GM21825 (cell line): ENCODE measurements at regions not wholly inside any gene's neighbourhood (a gene's known extent, or its start where the extent isn't known, plus 50 kb on each side); places are given as distances from the start of the nearest gene placed in this dataset.

Experiments used
- ATAC-seq: cut with Tn5 transposase; IDR thresholded peaks from one replicate; pipeline ENCODE4 v1.9.1; 2021; ENCODE audit warnings: mild to moderate bottlenecking, moderate library complexity; ENCODE audit not compliant: unreplicated experiment

GRCh38 chr4:156252358-156252921, 298.8 kb upstream of the CTSO start:
- ATAC-seq = no peak

DNA sequence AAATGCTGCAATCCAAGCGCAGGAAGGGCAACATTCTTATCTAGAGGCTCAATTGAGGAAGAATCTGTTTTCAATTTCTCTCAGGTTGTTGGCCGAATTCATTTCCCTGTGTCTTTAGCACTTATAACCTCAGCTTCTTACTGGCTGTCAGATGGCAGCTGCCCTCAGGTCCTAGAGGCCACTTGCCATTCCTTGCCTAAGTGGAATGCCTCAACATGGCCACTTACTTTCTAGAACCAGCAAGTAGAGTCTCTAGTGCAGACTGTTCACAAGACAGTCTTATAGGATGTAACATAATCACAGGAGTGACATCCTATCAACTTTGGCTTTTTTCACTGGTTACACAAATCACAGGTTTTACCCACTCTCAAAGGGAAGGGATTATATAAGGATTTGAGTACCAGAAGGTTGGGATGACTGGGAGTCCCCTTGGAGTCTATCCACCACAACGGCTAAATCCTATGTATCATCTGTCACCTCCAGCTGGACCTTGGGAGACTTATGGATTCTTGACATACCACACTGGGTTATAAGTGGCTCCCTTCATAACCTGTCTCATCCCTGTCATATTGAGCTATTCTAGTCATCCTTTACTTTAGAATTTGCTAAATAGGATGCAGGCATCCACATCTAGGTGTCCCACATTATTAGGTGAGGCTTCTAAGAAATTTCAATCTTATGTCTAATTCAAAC, 297.9 kb upstream of the CTSO start:
- ATAC-seq = no peak

DNA sequence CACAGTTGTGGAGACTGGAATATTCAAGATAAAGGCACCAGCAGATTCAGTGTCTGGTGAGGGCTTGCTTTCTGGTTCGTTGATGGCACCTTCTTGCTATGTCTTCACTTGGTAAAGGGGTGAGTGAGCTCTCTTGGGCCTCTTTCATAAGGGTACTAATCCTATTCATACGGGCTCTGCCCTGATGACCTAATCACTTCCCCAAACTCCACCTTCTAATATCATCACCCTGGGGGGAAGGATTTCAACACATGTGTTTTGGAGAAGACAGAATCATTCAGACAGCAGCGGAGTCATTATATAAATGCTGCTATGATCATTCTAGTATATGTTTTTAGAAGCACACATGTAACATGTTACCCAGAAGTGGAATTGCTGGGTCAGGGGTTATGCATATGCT, 295.3 kb upstream of the CTSO start:
- ATAC-seq = no peak

GRCh38 chr4:156247470-156247869, 293.8 kb upstream of the CTSO start:
- ATAC-seq = no peak

DNA sequence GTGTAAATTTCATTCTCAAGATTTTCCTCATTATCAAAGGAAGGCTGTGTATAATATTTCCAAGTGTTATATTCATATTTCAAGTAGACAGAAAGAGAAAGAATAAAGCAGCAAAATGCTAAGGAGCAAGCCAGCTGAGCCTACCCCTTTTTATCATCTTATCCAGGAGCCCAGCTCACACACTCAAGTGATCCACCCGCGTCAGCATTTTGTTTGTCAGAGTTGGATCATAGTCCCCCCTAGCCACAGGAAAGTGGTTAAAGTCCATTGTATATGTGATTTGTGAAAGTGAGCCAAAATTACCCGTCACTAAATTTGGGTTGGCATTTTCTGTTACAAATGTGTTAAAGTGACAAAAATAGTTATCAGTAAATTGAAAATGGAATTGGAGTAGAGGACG, 289.3 kb upstream of the CTSO start:
- no peak for ATAC-seq

- ATAC-seq = no peak
These were observed 288.7 kb upstream of the CTSO start for GRCh38 chr4:156242390-156242789.

GRCh38 chr4:156241896-156242295, 288.2 kb upstream of the CTSO start:
- ATAC-seq = no peak

DNA sequence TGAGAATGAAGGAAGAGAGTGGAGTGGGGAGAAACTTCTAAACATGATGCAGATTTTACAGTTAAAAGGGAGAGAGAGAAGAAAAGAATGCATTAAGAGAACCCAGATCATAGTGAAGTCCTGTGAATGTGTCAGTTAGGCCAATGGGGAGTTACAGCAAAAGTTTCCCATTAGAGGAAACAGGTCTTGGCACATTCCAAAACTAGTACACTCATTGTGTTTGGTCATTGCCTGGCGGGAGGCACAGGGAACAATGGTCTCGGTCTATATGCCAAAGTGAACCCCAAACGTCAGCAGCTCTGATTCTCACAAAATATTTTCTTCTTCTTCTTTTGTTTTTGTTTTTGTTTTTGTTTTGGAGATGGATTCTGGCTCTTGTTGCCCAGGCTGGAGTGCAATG, 284.5 kb upstream of the CTSO start:
- no peak for ATAC-seq

DNA sequence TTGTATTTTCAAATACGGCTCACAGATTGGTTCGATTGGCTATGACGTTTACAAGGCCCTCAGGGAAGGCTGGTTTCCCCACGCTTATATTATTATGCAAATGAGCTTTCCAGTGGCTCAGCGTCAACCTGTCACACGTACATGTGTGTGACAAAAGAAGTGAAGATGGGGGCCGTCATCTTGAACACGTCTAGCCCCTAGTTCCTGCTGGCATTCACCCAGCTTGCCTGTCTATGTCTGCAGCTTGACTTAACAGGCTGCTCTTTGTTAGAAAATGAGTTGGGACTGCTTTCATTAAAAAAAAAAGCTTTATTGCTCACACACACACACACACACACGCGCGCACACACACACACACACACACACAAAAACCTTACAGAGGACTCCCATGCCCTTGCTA, 283.6 kb upstream of the CTSO start:
- no peak for ATAC-seq

DNA sequence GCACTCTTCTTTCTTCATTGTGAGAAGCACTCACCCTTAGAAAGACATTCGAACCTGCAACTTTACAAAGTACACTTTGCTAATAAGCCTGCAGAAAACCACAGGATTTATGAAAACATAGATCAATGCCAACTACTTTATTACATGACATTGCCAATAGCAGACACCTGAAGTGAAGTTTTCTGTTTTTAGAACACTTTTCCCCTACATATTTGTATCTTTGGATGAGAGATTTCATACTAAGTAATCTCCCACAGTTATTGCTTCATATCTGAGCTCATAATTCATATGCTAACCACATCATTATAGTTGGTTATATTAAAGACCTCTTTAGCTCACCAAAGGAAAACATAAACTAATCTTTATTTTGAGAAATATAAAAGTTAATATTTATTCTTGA, 276.5 kb upstream of the CTSO start:
- no peak for ATAC-seq

DNA sequence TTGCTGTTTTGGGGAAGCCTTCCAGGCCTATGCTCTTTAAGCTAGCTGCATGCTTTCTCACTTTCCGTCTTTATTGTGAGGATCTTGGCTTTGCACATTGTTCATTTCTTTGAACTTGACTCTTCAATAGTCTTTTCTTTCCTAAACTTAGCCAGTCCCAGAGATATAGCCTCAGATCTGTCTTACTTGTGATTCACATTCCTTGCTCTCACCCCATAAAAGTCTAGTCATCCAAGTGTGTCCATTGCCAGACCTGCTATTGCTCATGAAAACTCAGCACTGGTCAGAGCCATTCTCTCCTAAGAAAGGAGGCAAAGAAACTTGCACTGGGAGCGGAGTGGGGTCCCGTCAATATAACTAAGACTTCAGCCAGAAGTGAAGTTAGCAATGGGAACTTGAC, 275.0 kb upstream of the CTSO start:
- no peak for ATAC-seq

GRCh38 chr4:156227321-156227720, 273.7 kb upstream of the CTSO start:
- ATAC-seq = no peak

DNA sequence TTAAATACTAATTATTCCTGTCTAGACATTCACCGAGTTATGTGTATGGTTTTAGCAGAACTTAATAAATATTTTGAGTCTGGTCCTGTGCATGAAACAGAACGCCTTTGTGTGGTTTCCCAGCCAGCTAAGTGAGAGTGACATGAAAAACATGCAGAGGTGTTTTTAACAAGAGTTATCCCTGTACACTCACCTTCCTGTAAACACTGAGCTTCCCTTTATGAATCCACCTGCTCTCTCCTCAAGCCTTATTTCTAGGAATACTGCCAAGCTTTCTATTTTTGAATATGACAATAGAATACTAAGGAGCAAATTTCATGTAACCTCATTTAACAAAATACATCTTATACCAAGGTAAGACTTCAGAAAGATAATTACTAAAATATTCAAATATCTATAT, 270.3 kb upstream of the CTSO start:
- no peak for ATAC-seq

GRCh38 chr4:156217236-156217635, 263.6 kb upstream of the CTSO start:
- ATAC-seq = no peak

GRCh38 chr4:156201050-156201449, 247.4 kb upstream of the CTSO start:
- ATAC-seq = peak; percentile 85

GRCh38 chr4:156198511-156198910, 244.8 kb upstream of the CTSO start:
- ATAC-seq = no peak

GRCh38 chr4:156197216-156197615, 243.6 kb upstream of the CTSO start:
- no peak for ATAC-seq

GRCh38 chr4:156196722-156197121, 243.1 kb upstream of the CTSO start:
- ATAC-seq = no peak

GRCh38 chr4:156195914-156196313, 242.2 kb upstream of the CTSO start:
- ATAC-seq = peak; percentile 93

- no peak for ATAC-seq
These were observed 241.2 kb upstream of the CTSO start for GRCh38 chr4:156194896-156195295.

- no peak for ATAC-seq
These were observed 240.1 kb upstream of the CTSO start for GRCh38 chr4:156193800-156194199.

DNA sequence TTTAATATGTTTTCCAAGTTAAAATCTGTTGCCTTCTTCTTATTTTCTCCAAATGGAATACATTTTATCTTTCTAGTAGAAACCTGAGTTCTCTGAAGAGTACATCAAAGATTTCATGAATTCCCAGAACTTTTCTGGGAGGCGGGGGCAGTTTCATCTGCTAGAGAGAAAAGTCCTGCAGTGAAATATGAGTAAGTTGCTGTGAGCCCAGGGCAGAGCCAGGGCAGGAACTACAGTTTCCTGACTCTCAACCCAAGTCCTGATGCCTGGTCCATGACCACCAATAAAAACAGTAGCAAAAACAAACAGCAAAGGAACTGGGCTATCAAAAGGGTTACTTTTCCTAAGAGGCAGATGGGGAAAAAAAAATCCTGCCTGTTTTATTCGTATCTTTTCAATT, 239.4 kb upstream of the CTSO start:
- no peak for ATAC-seq

GRCh38 chr4:156192033-156192432, 238.4 kb upstream of the CTSO start:
- no peak for ATAC-seq
